ENCODE measurements at regions not wholly inside any gene's neighbourhood (a gene's known extent, or its start where the extent isn't known, plus 50 kb on each side); places are given as distances from the start of the nearest gene placed in this dataset.

GRCh38 chr7:13447637-13448036, 541.8 kb downstream of the ETV1 start:
- TF ChIP-seq CTCF (IDR thresholded peaks at IDR 0.05) (no peak), POLR2A (IDR thresholded peaks at IDR 0.05) (no peak)
